Activated CD8-positive, alpha-beta memory T cell treated with anti-CD3 and anti-CD28 coated beads, Interleukin-2, amount 50 U/mL, for 24 hours (primary cell): ENCODE measurements at regions not wholly inside any gene's neighbourhood (a gene's known extent, or its start where the extent isn't known, plus 50 kb on each side); places are given as distances from the start of the nearest gene placed in this dataset.
"Not testable (repeated sequence)": the region's sequence is repeated elsewhere in the genome, so short reads cannot be mapped to it uniquely, and the experiment has no call there.

ENCODE experiments used
- DNase-seq: peaks from one replicate; pipeline ENCODE4 v3.0.0-alpha.2; 2020; ENCODE audit errors: extremely low read depth

- DNase-seq = no peak
Observed at GRCh38 chr6:141088171-141088570, 1044.6 kb upstream of the GJE1 start.

- no peak for DNase-seq
Observed at GRCh38 chr6:141077355-141078333, 1055.1 kb upstream of the GJE1 start.

- DNase-seq = no peak
Observed at GRCh38 chr6:141057761-141058160, 1075.0 kb upstream of the GJE1 start.

- DNase-seq = no peak
Observed at GRCh38 chr6:141056945-141057625, 1075.6 kb upstream of the GJE1 start.

- no peak for DNase-seq
Observed at GRCh38 chr6:141050471-141050870, 1082.3 kb upstream of the GJE1 start.

GRCh38 chr6:141048451-141048850, 1084.3 kb upstream of the GJE1 start:
- DNase-seq = no peak

- not testable (repeated sequence) for DNase-seq
Observed at GRCh38 chr6:141046496-141046895, 1086.2 kb upstream of the GJE1 start.

GRCh38 chr6:141041596-141042087, 1091.1 kb upstream of the GJE1 start:
- DNase-seq = no peak

- DNase-seq = no peak
Observed at GRCh38 chr6:141035312-141036200, 1097.2 kb upstream of the GJE1 start.

- no peak for DNase-seq
Observed at GRCh38 chr6:141033101-141033500, 1099.6 kb upstream of the GJE1 start.

- DNase-seq = no peak
Observed at GRCh38 chr6:141029908-141030307, 1102.8 kb upstream of the GJE1 start.

GRCh38 chr6:141028791-141029280, 1103.9 kb upstream of the GJE1 start:
- no peak for DNase-seq

- no peak for DNase-seq
Observed at GRCh38 chr6:141026504-141026903, 1106.2 kb upstream of the GJE1 start.

- no peak for DNase-seq
Observed at GRCh38 chr6:141024526-141024925, 1108.2 kb upstream of the GJE1 start.

GRCh38 chr6:141017941-141018340, 1114.8 kb upstream of the GJE1 start:
- DNase-seq = no peak

GRCh38 chr6:141000917-141001316, 1131.8 kb upstream of the GJE1 start:
- DNase-seq = no peak

GRCh38 chr6:140993515-140993914, 1139.2 kb upstream of the GJE1 start:
- DNase-seq = no peak

GRCh38 chr6:140992678-140993077, 1140.0 kb upstream of the GJE1 start:
- DNase-seq = no peak

GRCh38 chr6:140988780-140989179, 1143.9 kb upstream of the GJE1 start:
- no peak for DNase-seq

GRCh38 chr6:140987364-140988155, 1145.2 kb upstream of the GJE1 start:
- no peak for DNase-seq
